ENCODE measurements at regions not wholly inside any gene's neighbourhood (a gene's known extent, or its start where the extent isn't known, plus 50 kb on each side); places are given as distances from the start of the nearest gene placed in this dataset.
"Not testable (repeated sequence)": the region's sequence is repeated elsewhere in the genome, so short reads cannot be mapped to it uniquely, and the experiment has no call there.

GRCh38 chr6:130725551-130725950 lies 101.7 kb upstream of the SMLR1 start:
- no peak for DNase-seq

- DNase-seq, result not testable (repeated sequence)
These were observed 99.1 kb upstream of the SMLR1 start for GRCh38 chr6:130728064-130728463.

- no peak for DNase-seq
These were observed 96.6 kb upstream of the SMLR1 start for GRCh38 chr6:130730600-130730999.

- DNase-seq, result no peak
These were observed 93.0 kb upstream of the SMLR1 start for GRCh38 chr6:130734161-130734560.

- DNase-seq, result no peak
These were observed 86.9 kb upstream of the SMLR1 start for GRCh38 chr6:130740308-130740707.

GRCh38 chr6:130742131-130742681 lies 85.0 kb upstream of the SMLR1 start:
- DNase-seq, result no peak

GRCh38 chr6:130743175-130743574 lies 84.0 kb upstream of the SMLR1 start:
- no peak for DNase-seq

GRCh38 chr6:130744576-130745366 lies 82.4 kb upstream of the SMLR1 start:
- DNase-seq, result no peak

GRCh38 chr6:130748041-130748440 lies 79.2 kb upstream of the SMLR1 start:
- DNase-seq, result no peak

GRCh38 chr6:130749402-130749801 lies 77.8 kb upstream of the SMLR1 start:
- no peak for DNase-seq

- DNase-seq, result no peak
These were observed 74.9 kb upstream of the SMLR1 start for GRCh38 chr6:130752267-130752666.

- no peak for DNase-seq
These were observed 72.3 kb upstream of the SMLR1 start for GRCh38 chr6:130754786-130755367.

- no peak for DNase-seq
These were observed 71.7 kb upstream of the SMLR1 start for GRCh38 chr6:130755368-130756034.

GRCh38 chr6:130756824-130757223 lies 70.4 kb upstream of the SMLR1 start:
- no peak for DNase-seq

GRCh38 chr6:130758813-130759212 lies 68.4 kb upstream of the SMLR1 start:
- no peak for DNase-seq

- peak; percentile 49 to 52 for DNase-seq
These were observed 67.2 kb upstream of the SMLR1 start for GRCh38 chr6:130760006-130760405.

- DNase-seq, result no peak
These were observed 65.9 kb upstream of the SMLR1 start for GRCh38 chr6:130761286-130761685.

- DNase-seq, result no peak
These were observed 62.0 kb upstream of the SMLR1 start for GRCh38 chr6:130765181-130765727.

GRCh38 chr6:130766239-130767144 lies 60.7 kb upstream of the SMLR1 start:
- no peak for DNase-seq

GRCh38 chr6:130769861-130770260 lies 57.3 kb upstream of the SMLR1 start:
- DNase-seq, result no peak

- DNase-seq, result no peak
These were observed 55.5 kb upstream of the SMLR1 start for GRCh38 chr6:130771741-130772140.

- DNase-seq, result no peak
These were observed 53.3 kb upstream of the SMLR1 start for GRCh38 chr6:130773860-130774259.

Data from Kasumi-1 (cell line).